HG03558 (cell line): ENCODE measurements at regions not wholly inside any gene's neighbourhood (a gene's known extent, or its start where the extent isn't known, plus 50 kb on each side); places are given as distances from the start of the nearest gene placed in this dataset.

Experiments
- ATAC-seq: cut with Tn5 transposase; IDR thresholded peaks from one replicate; pipeline ENCODE4 v1.9.1; 2021; ENCODE audit warnings: moderate number of reproducible peaks; ENCODE audit not compliant: unreplicated experiment; ENCODE audit errors: extremely low read depth

- ATAC-seq: no peak
These were observed 665.8 kb upstream of the CAMK1G start for GRCh38 chr1:208917723-208918122.

GRCh38 chr1:208918160-208918559 is 665.4 kb upstream of the CAMK1G start:
- ATAC-seq: no peak

- no peak for ATAC-seq
These were observed 664.1 kb upstream of the CAMK1G start for GRCh38 chr1:208919371-208919770.

- ATAC-seq: no peak
These were observed 662.3 kb upstream of the CAMK1G start for GRCh38 chr1:208921259-208921658.

GRCh38 chr1:208923456-208923855 is 660.1 kb upstream of the CAMK1G start:
- ATAC-seq: no peak

- ATAC-seq: no peak
These were observed 659.4 kb upstream of the CAMK1G start for GRCh38 chr1:208923946-208924720.

GRCh38 chr1:208924928-208925327 is 658.6 kb upstream of the CAMK1G start:
- ATAC-seq: no peak

- ATAC-seq: no peak
These were observed 655.0 kb upstream of the CAMK1G start for GRCh38 chr1:208928349-208929010.

- no peak for ATAC-seq
These were observed 653.9 kb upstream of the CAMK1G start for GRCh38 chr1:208929575-208929974.

- no peak for ATAC-seq
These were observed 651.6 kb upstream of the CAMK1G start for GRCh38 chr1:208931936-208932335.

GRCh38 chr1:208933984-208934525 is 649.5 kb upstream of the CAMK1G start:
- no peak for ATAC-seq

- no peak for ATAC-seq
These were observed 648.6 kb upstream of the CAMK1G start for GRCh38 chr1:208934933-208935332.

- no peak for ATAC-seq
These were observed 647.9 kb upstream of the CAMK1G start for GRCh38 chr1:208935517-208936187.

GRCh38 chr1:208939537-208940085 is 643.9 kb upstream of the CAMK1G start:
- no peak for ATAC-seq

GRCh38 chr1:208942394-208943130 is 641.0 kb upstream of the CAMK1G start:
- ATAC-seq: no peak

GRCh38 chr1:208943291-208943690 is 640.2 kb upstream of the CAMK1G start:
- ATAC-seq: no peak

- no peak for ATAC-seq
These were observed 638.5 kb upstream of the CAMK1G start for GRCh38 chr1:208944981-208945451.

- no peak for ATAC-seq
These were observed 633.3 kb upstream of the CAMK1G start for GRCh38 chr1:208950206-208950605.

GRCh38 chr1:208951026-208951525 is 632.4 kb upstream of the CAMK1G start:
- no peak for ATAC-seq

- no peak for ATAC-seq
These were observed 631.6 kb upstream of the CAMK1G start for GRCh38 chr1:208951908-208952307.
